ENCODE measurements at regions not wholly inside any gene's neighbourhood (a gene's known extent, or its start where the extent isn't known, plus 50 kb on each side); places are given as distances from the start of the nearest gene placed in this dataset.

DNA sequence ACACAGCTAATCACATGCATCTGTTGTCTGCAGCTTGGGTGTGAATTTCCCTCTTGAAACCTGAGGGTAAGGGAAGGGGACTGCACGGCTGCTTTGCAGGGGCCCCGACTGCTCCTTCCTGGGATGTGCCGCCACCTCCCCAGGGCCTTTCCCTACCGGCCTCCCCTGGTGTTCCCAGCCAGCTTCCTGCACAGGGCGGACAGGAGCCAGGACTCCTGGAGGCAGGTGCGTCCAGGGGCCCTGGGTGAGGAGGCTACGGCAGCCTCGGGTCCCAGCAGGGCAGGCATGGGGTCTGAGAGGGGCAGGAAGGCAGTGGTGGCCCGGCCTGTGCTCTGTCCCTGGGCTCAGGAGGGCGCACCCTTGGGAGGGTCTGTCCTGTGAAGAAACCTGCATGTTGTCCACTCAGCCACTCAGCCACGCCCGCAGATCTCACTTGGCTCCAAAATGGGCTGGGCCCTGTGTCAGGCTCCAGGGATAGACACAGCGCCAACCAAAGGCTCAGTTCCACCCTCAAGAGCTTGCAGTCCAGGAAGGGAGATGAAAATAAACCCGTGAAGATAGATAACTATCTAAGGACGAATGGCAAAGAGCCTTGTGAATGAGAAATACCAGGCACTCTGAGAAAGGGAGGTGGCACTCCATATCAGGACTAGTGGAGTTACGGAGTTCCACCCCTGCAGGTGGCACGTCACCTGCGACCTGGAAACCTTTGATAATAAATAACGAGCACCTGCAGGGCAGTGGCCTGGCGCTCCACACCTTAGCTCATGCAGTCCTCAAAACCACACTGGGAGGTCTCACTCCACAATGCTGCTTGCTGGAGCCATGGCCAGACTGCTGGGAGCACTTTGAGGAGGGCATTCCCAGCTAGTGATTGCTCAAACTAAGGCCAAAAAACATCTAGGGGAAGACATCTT is 427.4 kb downstream of the AACS start:
- H3K27me3 ChIP-seq (ENCODE audit: control insufficient read depth, insufficient read depth, low read length), result no peaks in the 10 kb centered on the region
- peaks cover 53% of the 10 kb centered on the region for H3K9me3 ChIP-seq (ENCODE audit: control insufficient read depth, insufficient read depth, low read length)
- ChIA-PET CTCF (no interaction called here), POLR2A (no interaction called here)
- no peak overlapping the region for H3K4me3 ChIP-seq (ENCODE audit: low read depth, low read length)
- no peak for TF ChIP-seq CTCF (IDR thresholded peaks at IDR 0.05; ENCODE audit: low read depth, low read length)
- no peak for DNase-seq (ENCODE audit: low read depth, low spot score)
- no peak overlapping the region for H3K27ac ChIP-seq (ENCODE audit: low read depth, low read length)

GRCh38 chr12:125493704-125494308 is 428.6 kb downstream of the AACS start:
- H3K27ac ChIP-seq (ENCODE audit: low read depth, low read length), result no peak overlapping the region
- H3K9me3 ChIP-seq (ENCODE audit: control insufficient read depth, insufficient read depth, low read length), result peaks cover 52% of the 10 kb centered on the region
- no peak for TF ChIP-seq CTCF (IDR thresholded peaks at IDR 0.05; ENCODE audit: low read depth, low read length)
- H3K27me3 ChIP-seq (ENCODE audit: control insufficient read depth, insufficient read depth, low read length), result no peaks in the 10 kb centered on the region
- ChIA-PET CTCF (no interaction called here), POLR2A (no interaction called here)
- no peak overlapping the region for H3K4me3 ChIP-seq (ENCODE audit: low read depth, low read length)
- DNase-seq (ENCODE audit: low read depth, low spot score), result no peak

GRCh38 chr12:125503128-125503527 is 437.9 kb downstream of the AACS start:
- POLR2A ChIA-PET, result no interaction called here
- CTCF ChIA-PET, result no interaction called here

DNA sequence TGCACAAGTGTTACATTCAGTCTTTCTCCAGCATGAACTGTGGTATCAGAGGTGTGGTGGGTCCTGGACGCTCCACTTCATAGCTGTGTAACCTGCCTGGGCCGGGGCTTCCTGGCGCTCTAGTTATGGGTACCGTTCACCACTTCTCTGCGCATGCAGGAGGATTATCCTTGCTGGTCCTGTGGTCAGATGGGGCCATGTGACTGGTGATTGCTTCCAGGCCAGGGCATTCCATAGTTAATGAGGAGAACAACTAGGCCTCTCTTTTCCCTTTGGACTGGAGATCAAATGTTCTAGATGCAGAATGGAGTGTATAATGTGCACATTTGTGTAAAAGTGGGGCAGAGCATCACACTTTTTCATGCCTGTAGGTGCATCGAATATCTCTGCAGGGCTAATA is 444.0 kb downstream of the AACS start:
- POLR2A ChIA-PET, result no interaction called here
- Histone ChIP-seq H3K27me3 (ENCODE audit: control insufficient read depth, insufficient read depth, low read length) (no peaks in the 10 kb centered on the region), H3K27ac (ENCODE audit: low read depth, low read length) (no peak overlapping the region), H3K4me3 (ENCODE audit: low read depth, low read length) (no peak overlapping the region), H3K9me3 (ENCODE audit: control insufficient read depth, insufficient read depth, low read length) (peaks cover 40% of the 10 kb centered on the region)
- CTCF ChIA-PET, result no interaction called here
- no peak for DNase-seq (ENCODE audit: low read depth, low spot score)
- no peak for TF ChIP-seq CTCF (IDR thresholded peaks at IDR 0.05; ENCODE audit: low read depth, low read length)

More at GRCh38 chr12:125503128-125503527, 437.9 kb downstream of the AACS start:
- no peak for TF ChIP-seq CTCF (IDR thresholded peaks at IDR 0.05; ENCODE audit: low read depth, low read length)
- no peak overlapping the region for H3K27ac ChIP-seq (ENCODE audit: low read depth, low read length)
- peaks cover 23% of the 10 kb centered on the region for H3K9me3 ChIP-seq (ENCODE audit: control insufficient read depth, insufficient read depth, low read length)
- H3K27me3 ChIP-seq (ENCODE audit: control insufficient read depth, insufficient read depth, low read length), result no peaks in the 10 kb centered on the region
- no peak overlapping the region for H3K4me3 ChIP-seq (ENCODE audit: low read depth, low read length)
- no peak for DNase-seq (ENCODE audit: low read depth, low spot score)
